GM12864 (cell line): ENCODE measurements at regions not wholly inside any gene's neighbourhood (a gene's known extent, or its start where the extent isn't known, plus 50 kb on each side); places are given as distances from the start of the nearest gene placed in this dataset.

ENCODE experiments used
- DNase-seq: peaks from one replicate; pipeline ENCODE4 v3.0.0-alpha.2; 2011; ENCODE audit warnings: low read depth
- H3K4me3 ChIP-seq: 2 replicates; pipeline ENCODE4 v1.5.1; 2011; ENCODE audit warnings: mild to moderate bottlenecking, low read depth, low read length, control low read depth
- TF ChIP-seq, protein P1 (sequence below): IDR thresholded peaks from 2 replicates; pipeline ENCODE4 v1.5.1; 2011; ENCODE audit warnings: low read depth, mild to moderate bottlenecking, moderate library complexity, low read length, control low read depth, inconsistent platforms; ENCODE audit errors: missing control alignments

GRCh38 chr17:70848785-70849184, 679.5 kb downstream of the KCNJ2 start:
- DNase-seq, result no peak
- TF ChIP-seq, protein P1, sequence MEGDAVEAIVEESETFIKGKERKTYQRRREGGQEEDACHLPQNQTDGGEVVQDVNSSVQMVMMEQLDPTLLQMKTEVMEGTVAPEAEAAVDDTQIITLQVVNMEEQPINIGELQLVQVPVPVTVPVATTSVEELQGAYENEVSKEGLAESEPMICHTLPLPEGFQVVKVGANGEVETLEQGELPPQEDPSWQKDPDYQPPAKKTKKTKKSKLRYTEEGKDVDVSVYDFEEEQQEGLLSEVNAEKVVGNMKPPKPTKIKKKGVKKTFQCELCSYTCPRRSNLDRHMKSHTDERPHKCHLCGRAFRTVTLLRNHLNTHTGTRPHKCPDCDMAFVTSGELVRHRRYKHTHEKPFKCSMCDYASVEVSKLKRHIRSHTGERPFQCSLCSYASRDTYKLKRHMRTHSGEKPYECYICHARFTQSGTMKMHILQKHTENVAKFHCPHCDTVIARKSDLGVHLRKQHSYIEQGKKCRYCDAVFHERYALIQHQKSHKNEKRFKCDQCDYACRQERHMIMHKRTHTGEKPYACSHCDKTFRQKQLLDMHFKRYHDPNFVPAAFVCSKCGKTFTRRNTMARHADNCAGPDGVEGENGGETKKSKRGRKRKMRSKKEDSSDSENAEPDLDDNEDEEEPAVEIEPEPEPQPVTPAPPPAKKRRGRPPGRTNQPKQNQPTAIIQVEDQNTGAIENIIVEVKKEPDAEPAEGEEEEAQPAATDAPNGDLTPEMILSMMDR, result no peak
- H3K4me3 ChIP-seq, result no peak overlapping the region

- DNase-seq, result no peak
- TF ChIP-seq, protein P1, result no peak
- no peak overlapping the region for H3K4me3 ChIP-seq
These were observed 686.2 kb downstream of the KCNJ2 start for GRCh38 chr17:70855401-70856054.

- TF ChIP-seq, protein P1, result no peak
- no peak for DNase-seq
- H3K4me3 ChIP-seq, result no peak overlapping the region
These were observed 688.0 kb downstream of the KCNJ2 start for GRCh38 chr17:70857351-70857750.

GRCh38 chr17:70859829-70860228, 690.5 kb downstream of the KCNJ2 start:
- H3K4me3 ChIP-seq, result no peak overlapping the region
- TF ChIP-seq, protein P1, result no peak
- no peak for DNase-seq

- TF ChIP-seq, protein P1, result no peak
- DNase-seq, result no peak
- H3K4me3 ChIP-seq, result no peak overlapping the region
These were observed 693.0 kb downstream of the KCNJ2 start for GRCh38 chr17:70862295-70862694.

- TF ChIP-seq, protein P1, result no peak
- no peak for DNase-seq
- no peak overlapping the region for H3K4me3 ChIP-seq
These were observed 694.3 kb downstream of the KCNJ2 start for GRCh38 chr17:70863436-70864248.
